GM12864 (cell line): ENCODE measurements at regions not wholly inside any gene's neighbourhood (a gene's known extent, or its start where the extent isn't known, plus 50 kb on each side); places are given as distances from the start of the nearest gene placed in this dataset.

ENCODE experiments used
- DNase-seq: peaks from one replicate; pipeline ENCODE4 v3.0.0-alpha.2; 2011; ENCODE audit warnings: low read depth
- H3K4me3 ChIP-seq: 2 replicates; pipeline ENCODE4 v1.5.1; 2011; ENCODE audit warnings: mild to moderate bottlenecking, low read depth, low read length, control low read depth
- CTCF ChIP-seq: IDR thresholded peaks from 2 replicates; pipeline ENCODE4 v1.5.1; 2011; ENCODE audit warnings: low read depth, mild to moderate bottlenecking, moderate library complexity, low read length, control low read depth, inconsistent platforms; ENCODE audit errors: missing control alignments

DNA sequence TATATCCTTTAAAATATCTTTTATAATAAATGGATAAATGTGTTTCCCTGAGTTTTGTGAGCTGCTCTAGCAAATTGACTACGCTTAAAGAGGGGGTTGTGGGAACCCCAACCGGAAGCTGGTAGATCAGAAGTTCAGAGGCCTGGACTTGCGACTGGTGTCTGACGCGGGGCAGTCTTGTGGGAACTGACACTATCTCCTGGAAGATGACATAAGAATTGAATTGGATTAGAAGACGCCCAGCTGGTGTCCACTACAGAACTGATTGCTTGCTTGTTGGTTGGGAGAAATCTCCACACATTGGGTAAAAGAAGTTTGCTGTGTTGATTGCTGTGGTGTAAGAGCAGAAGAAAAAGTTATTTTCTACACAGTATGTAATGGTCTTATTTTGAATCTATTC is 51.1 kb upstream of the AHR start:
- no peak for DNase-seq
- no peak overlapping the region for H3K4me3 ChIP-seq
- no peak for TF ChIP-seq CTCF

GRCh38 chr7:17248527-17248926 is 49.9 kb upstream of the AHR start:
- H3K4me3 ChIP-seq = no peak overlapping the region
- TF ChIP-seq CTCF = no peak
- no peak for DNase-seq
